ENCODE measurements at regions not wholly inside any gene's neighbourhood (a gene's known extent, or its start where the extent isn't known, plus 50 kb on each side); places are given as distances from the start of the nearest gene placed in this dataset.
"Not testable (repeated sequence)": the region's sequence is repeated elsewhere in the genome, so short reads cannot be mapped to it uniquely, and the experiment has no call there.

DNA sequence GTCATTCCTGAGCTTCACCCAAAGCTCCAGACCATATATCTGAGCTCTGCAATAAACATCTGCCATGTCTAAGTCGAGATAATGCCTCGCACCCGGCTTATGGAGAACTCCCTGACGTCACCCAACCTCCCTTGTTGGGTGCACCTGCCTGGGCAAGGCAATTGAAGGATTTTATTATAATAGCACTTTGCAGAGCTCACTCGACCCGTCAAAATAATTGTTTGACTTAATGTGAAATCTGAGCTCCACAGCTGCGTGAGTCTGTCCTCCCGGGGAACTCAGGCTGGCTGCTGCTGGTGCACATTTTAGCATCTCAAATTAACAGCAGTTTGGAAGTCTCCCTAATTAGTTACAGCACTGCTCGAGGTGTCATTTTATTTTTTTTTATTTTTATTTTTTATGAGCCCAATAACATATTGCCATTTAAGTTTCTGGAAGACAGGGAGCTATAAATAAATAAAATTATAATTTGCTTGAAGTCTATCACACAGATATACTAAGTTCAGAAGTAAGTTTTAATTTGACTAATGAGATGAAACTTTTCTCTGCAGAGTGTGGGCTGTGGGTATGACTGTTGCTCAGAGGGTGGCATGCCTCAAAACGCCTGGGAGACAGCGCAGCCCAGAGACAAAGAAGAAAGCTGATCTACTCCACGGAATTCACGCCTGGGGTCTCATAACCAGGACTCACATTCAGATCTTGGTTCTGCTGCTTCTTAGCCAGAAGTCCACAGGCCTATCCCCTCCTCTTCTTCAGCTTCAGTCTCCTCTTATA is 401.4 kb upstream of the C16orf82 start:
- DNase-seq = peak; percentile 93

DNA sequence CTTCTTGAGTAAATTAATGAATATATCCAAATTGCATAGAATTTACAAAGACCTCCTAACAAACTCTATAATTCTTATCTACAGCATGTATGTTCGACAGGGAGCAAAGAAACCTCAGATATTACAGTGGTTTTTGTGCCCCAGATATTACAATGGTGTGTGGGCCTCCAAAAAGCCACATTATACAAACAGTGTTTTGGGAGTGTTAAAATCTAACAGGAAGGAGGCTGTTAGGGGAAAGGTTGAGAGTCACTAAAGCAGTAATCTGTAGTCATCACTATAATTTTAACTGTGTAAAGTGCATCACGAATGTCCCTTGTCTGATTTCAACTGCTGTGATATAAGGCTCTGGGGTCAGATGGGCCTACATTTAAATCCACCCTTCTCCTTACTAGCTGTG is 400.2 kb upstream of the C16orf82 start:
- DNase-seq = no peak

DNA sequence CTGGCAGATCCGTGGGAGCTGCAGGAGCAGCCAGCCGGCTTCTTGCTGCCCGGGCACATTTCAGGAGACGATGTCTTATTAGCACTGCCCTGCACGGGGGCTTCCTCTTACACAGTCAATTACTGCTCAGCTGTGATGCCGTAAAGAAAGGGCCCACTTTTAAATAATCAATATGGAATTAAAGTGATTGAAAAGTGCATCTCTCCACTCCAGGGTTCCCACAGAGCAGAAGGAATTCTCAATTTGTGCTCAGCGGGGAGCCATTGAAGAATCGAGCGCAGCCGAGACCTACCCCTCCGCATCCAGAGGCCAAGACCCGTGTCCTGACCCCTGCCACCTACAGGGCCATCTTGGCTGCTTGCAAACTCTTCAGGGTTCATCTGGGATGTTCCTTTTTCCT is 399.4 kb upstream of the C16orf82 start:
- no peak for DNase-seq

DNA sequence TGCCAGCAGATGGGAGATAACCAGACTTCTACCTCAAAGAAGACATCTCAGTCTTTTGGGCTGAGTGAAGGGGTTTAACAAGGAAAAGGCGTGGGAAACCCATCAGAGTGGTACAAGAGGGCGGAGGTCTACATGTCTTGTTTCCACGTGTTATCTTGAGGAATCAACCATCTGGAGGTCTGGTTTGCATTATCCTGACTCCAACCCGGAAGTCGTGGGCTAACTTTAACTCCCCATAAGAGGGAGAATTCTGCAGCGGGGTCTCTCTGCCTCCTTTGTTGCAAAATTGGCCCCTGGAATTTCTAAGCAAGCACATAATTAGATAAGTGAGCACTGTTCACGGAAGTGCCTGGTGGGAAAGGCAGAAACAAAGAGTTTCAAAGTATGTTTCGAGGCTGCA is 398.7 kb upstream of the C16orf82 start:
- DNase-seq = no peak

DNA sequence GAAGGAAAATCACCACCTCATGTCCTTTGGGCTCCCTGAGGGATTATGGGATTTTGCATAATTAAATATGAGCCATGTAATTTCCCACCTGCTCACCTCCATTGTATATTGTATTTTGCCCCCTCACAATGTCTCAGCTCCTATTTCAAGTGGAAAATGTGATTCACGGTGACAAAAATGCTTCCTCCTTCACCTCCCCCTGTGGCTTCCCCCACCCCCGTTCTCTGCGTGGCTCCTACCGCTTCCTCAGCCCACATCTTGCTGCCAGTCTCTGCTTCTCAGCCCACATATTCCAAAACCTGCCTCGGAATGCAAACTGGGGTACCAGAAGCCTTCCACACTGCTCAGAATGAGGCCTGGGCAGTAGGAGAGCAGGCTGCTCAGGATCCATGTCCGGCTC is 394.5 kb upstream of the C16orf82 start:
- no peak for DNase-seq

DNA sequence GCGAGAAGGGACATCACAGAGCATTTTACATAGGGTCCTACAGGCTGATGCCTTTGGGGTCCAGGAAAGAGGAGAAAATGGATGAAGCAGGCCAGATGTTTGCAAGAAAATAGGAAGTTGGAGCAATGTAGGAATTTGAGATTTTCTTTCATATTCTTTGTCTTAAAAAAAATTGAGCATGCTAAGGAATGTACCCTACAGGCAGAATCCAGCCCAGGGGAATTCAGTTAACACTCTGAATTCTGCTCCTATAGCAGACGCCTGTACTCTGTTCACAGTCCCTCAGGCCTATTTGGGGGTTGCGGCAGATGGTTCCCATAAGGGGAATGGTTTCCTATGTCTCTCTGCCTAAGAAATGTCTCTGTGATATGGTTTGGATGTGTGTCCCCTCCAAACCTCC is 393.7 kb upstream of the C16orf82 start:
- no peak for DNase-seq

DNA sequence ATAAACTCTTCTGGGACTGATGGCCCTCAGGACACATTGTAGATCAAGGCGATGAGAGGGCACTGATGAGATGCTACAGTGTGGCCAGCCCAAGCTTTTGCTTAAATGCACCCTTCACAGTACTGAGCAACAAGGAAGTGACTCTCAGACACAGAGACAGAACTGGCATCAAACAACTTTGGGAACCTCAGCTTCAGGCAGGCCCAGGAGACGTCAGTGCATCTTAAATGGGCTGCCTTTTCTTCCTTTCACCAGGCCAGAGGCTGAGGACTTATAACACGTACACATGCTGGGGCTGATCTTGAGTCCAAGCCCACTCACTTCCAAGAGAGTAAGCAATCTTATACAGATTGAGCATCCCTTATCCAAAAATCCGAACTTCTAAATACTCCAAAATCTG is 386.1 kb upstream of the C16orf82 start:
- DNase-seq = no peak

DNA sequence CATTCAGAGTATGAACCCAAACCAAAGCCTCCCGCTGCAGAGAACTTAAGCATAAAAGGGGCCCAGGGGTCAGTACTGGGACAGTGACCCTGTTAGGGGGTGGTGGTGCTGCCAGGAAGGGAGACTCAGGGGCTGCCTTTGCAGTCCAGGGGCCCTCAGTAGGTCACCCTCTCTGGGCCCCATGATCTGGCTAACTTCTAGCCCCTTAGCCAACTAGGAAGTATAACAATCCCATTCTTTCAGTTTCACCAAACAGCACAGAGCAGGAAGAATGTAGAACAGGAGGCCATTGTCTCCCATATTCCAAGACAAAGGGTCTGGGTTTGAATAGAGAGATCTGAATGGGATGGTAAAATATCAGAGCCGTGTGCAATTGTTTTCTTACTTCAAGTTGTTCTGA is 378.6 kb upstream of the C16orf82 start:
- no peak for DNase-seq

DNA sequence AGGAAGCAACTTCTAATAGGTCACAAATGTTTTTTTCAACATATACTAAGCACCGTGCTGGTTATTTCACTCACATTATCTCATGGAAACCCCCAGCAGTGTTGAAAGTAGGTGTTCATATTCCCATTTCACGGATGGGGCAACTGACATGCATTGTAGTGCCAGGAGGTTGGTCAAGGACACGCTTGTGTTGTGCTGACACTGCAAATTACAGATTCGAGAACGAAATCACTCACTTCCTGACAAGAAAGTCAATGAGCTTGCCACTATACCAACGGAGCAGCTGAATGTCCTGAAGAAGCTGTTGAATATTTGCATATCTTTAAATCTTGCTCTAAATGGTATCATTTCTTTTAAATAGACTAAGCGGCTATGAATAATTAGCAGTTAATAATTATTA is 378.0 kb upstream of the C16orf82 start:
- DNase-seq = no peak

DNA sequence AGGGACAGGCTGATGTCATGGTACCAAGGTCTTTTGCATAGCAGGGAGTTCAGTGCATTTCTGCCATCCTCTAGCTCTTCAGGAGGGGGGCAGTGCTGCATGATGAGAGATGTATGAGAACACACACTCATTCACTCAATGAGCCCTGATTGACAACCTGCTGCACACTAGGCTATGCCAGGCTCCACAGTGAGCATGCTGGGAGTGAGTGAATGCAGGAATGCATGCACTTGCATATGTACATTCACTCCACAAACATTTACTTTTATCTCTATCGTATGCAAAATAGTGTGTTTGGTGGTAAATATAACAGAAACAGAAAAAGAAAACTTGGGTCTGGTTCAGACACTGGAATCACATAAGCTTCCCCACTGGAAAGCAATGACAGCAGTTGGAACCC is 374.1 kb upstream of the C16orf82 start:
- no peak for DNase-seq

DNA sequence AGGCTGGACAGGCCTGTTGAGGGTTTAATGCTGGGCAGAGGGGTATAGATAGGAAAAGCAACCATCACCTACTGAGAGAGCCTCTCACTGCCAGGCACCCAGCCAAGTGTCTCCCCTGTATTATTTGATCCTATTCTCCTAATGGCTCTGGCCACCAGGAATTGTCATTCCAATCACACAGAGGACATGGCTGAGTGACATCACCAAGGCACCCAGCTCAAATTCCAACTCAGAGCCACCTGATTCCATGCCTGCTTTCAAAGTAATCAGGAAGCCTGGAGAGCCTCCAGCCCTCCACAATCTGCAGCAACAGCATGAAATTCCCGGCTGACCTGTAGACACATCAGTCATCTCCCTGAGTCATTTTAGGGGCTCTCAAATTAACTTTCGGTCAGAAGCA is 368.9 kb upstream of the C16orf82 start:
- no peak for DNase-seq

DNA sequence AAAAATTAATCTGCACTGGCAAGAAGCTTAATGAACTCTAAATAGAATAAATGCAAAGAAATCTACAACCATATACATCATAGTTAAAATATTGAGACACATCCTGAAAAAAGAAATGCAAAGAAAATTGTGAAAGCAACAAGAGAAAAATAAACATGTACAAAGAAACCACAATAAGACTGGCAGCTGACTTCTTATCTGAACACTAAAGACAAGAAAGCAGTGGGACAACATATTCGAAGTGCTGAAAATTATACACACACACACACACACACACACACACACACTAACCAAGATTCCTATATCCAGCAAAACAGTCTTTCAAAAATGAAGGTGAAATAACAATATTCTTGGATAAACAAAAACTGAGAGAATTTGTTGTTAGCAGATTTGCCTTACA is 366.5 kb upstream of the C16orf82 start:
- DNase-seq = no peak

DNA sequence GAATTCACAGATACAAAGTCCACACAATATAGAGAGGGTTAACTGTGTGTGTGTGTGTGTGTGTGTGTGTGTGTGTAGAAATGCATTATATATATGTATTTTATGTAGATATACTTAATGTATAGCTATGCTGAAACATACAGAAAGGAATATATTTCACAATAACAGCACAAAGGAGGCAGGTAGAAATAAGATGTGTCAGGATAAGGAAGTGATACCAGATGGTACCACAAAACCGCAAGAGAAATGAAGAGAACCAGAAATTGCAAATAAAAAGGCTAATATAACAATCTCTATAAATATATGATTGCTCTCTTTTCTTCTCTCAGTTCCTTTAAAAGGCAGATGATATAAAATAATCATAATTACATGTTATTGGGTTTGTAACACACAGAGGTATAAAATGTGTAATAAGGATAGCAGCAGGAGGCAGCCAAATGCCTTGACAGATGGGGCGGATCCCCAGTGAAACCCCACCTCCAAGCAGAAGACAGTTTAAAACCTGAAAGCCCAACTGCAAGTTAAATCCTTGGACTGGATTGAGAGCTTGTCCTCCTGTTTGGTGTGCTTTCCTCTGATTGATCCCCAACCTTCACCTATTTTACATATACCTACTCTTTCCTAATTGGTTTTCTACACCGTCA is 365.4 kb upstream of the C16orf82 start:
- DNase-seq = no peak

DNA sequence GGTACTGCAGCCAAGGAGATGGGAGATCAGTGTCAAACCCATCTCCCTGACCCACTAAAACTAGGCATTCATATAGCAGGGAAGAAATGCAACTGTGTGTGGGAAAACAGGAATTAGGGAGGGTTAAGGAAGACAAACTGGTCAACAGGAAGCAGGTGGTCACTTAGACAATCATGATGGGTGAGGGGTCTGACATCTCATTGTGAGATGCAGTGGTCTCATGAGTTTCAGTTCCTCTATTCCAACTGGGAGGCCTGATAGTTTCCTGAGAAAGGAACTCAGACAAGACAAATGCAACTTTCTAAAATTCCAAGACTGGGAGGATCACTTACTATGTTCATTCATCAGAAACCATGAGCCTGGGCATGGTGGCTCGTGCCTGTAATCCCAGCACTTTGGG is 361.4 kb upstream of the C16orf82 start:
- no peak for DNase-seq

DNA sequence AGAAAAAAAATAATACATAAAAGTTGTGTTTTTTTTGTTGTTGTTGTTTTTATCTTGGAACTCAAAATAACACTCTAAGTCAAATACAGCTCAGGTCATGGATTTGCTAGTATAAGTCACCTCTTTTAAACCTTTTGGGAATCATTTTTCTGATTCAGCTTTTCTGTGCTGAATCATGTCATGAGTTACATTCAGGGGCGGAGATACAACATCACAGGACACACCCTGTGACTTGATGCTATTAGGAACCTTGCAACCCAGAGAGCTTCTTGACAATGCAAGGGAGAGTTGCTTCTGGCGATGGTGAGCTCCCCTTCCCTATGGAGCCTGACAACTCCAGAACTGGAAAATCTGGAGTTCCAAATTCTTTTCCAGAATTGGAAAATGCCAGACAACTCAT is 358.3 kb upstream of the C16orf82 start:
- DNase-seq = no peak

DNA sequence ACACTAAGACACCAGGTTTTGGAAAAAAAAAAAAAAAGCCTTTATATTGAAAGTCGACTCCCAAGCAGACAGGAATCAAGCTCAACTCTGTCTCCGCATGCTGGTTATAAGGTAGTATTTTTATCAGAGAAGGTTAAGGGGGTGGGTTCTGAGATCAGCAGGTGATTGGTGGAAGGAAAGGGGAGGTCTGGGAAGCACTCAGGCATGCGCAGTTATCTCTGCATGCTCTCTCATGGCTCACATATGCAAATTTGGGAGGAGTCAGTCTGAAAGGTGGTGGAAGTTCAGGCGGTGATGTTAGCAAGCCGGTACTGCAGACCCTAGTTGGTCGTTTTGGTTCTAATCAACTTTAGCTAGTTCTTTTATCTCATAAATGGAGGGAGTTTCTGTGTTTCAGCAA is 357.6 kb upstream of the C16orf82 start:
- no peak for DNase-seq

DNA sequence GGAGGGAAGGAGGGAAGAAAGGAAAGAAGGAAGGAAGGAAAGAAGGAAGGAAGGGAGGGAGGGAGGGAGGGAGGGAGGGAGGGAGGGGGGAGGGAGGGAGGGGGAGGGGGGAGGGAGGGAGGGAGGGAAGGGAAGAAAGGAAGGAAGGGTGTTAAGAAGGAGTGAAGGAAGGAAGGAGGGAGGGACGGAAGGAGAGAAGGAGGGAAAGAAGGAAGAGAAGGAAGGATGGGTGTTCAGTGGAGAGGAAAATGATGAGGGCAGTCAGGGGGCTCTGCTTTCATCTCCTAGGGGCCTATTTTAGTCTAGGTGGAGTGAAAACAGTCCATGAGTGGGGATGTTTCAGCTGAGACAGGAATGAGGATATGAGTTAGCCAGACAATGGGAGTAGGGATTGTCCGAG is 357.0 kb upstream of the C16orf82 start:
- DNase-seq = no peak

DNA sequence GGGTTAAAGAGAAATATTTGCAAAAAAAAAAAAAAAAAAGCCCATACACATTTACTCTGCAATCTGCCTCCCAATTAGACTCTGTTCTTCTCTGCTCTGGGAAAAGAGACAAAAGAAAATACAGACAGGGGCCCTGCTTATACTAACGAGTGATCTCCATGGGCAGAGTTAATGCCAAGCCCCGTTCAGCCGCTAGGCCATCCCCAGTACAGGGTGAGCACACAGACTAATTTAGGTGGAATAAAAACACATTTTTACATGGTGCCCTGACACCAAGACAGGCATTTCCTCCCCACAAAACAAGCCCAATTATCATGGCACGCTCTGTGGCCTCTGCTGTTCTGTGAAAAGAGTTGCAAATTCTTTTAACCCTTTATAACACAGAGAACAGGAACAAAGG is 356.3 kb upstream of the C16orf82 start:
- DNase-seq = no peak

DNA sequence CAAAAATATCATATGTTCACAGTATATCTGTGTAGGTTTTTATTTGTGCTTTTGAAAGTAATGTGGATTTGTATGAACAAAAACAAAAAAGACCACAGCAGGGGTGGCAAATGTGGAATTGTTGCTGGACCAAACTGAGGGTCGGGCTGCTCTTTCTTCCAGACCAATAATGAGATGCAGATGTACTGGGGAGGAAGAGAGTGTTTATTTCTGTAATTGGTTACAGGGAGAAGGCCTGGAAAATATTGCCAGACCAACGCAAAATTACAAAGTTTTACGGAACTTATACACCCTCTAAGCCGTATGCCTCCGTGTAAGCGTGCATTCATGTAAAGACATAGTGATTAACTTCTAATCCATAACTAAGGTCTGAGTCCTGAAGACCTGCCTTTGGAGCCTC is 353.9 kb upstream of the C16orf82 start:
- DNase-seq = no peak

DNA sequence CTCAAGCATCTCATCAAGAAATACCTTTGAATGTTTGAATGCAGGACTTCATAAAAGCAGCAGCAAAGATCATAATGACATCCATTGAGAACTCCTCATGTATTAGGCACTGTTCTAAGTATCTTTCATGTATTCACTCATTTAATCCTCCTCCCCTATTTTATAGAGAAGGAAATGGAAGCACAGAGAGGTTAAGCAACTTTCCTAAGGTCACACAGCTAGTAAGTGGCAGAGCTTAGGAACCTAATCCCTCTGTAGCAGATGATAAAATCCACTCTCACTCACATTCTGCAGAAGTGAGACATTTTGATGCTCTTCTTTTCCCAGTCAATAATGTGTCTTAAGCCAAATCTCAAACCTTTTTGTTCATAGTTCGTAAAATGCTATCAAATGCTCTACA is 350.8 kb upstream of the C16orf82 start:
- DNase-seq = no peak

DNA sequence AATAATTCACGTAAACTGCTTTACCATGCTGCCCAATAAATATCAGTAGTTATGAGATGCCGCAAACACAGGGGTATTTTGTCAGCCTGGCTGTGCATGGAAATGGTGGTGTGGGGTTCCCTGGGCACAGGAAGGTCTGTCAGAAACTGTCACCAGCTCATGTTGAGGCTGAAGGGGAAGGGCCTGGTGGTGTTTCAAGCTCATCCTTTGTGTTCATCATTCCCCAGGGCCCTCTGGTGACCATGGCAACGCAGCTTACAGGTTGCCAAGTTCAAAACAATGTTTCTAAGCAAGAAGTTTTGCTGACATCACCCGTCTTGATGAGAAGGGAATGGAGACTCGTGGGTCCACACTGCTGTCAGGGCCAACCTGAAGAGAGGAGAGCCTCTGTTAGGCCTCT is 348.9 kb upstream of the C16orf82 start:
- DNase-seq = peak; percentile 5

DNA sequence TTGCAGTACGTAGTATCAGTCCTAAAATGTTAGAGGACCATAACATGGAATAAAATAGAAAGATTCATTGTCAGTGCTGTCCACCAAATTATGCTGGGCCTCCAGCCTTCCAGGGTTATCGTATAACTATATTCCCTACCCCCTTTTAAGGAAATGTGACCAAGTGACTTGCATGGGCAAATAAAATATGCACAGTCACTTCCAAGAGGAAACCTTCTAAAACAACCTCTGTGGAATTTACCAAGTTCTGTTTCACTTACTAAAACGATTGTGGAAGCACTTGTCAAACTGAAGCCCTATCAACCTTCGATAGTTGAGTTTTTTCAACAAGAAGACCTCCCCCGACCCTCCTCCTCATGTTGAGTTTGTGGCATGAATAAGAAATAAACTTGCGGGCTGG is 345.4 kb upstream of the C16orf82 start:
- no peak for DNase-seq

DNA sequence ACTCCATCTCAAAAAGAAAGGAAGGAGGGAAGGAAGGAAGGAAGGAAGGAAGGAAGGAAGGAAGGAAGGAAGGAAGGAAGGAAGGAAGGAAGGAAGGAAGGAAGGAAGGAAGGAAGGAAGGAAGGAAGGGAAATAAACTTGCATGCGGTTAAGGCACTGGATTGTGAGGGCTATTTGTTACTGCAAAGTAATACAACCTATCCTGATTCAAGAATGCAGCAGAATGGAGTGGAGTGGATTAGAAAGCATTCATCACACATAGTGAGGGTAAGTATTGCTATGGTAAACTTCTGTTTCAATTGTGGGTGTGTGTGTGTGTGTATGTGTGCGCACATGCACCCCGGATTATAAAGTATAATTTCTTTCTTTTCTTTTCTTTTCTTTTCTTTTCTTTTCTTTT is 344.8 kb upstream of the C16orf82 start:
- not testable (repeated sequence) for DNase-seq

DNA sequence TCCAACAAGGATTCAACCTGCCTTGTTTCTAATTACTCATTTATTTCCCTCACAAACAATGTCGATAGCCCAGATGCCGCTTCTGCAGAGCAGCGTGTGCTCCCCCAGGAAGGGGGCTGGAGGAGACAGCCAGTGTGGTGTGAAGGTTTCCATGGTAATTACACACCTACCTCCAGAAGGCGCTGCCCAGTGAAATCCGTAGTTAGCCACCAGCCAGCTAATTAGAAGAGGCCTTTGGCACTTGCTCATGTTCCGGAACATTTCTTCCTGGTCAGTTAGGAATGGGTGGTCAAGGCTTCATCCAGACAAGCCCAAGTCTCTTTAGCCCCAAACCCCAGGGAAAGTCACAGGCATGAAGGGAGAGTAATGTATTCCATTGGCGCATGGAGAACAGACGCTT is 342.5 kb upstream of the C16orf82 start:
- DNase-seq = no peak

DNA sequence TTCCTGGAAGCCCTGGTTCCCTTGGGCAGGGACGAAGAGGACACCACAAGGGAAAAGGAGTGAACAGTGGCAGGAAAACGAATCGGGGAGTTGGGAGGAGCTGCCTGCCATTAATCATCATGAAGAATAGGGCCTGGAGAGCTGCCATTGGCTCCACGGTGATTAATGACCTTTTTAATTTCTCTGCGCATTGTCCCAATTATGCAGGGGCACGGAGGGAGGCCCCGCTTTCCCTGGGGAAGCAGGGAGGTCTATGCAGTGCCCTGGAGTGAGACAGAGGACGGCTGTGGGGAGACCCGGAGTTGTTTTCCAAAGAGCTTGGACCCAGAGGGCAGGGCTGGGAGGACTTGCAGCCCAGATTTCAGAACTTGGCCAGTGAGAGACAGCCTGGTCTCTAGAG is 338.9 kb upstream of the C16orf82 start:
- no peak for DNase-seq

All from NCI-H1105 (cell line).